KMS-11 (cell line): ENCODE measurements at regions not wholly inside any gene's neighbourhood (a gene's known extent, or its start where the extent isn't known, plus 50 kb on each side); places are given as distances from the start of the nearest gene placed in this dataset.

Experiments used
- H2AFZ ChIP-seq: fragments of 200-600 bp; sonication (generic); 2 replicates; pipeline ENCODE4 v1.6.1; 2016; ENCODE audit warnings: antibody characterized with exemption, mixed run types, low read depth
- H3K27ac ChIP-seq: fragments of 200-600 bp; sonication (generic); 2 replicates; pipeline ENCODE4 v1.6.1; 2016; ENCODE audit warnings: mild to moderate bottlenecking, mixed run types
- H3K27me3 ChIP-seq: fragments of 200-600 bp; sonication (generic); 2 replicates; pipeline ENCODE4 v1.6.1; 2017; ENCODE audit warnings: mild to moderate bottlenecking, low read depth, mixed run types, moderate library complexity; ENCODE audit not compliant: insufficient read depth
- H3K36me3 ChIP-seq: fragments of 200-600 bp; sonication (generic); 2 replicates; pipeline ENCODE4 v1.6.1; 2017; ENCODE audit warnings: mild to moderate bottlenecking, mixed run types; ENCODE audit not compliant: insufficient read depth
- H3K4me1 ChIP-seq: fragments of 200-600 bp; sonication (generic); 2 replicates; pipeline ENCODE4 v1.6.1; 2016; ENCODE audit warnings: mild to moderate bottlenecking, low read depth, mixed run types; ENCODE audit not compliant: poor library complexity, severe bottlenecking
- H3K4me2 ChIP-seq: fragments of 200-600 bp; sonication (generic); 2 replicates; pipeline ENCODE4 v1.7.0; 2016; ENCODE audit warnings: mild to moderate bottlenecking, mixed run types
- H3K4me3 ChIP-seq: fragments of 200-600 bp; sonication (generic); IDR thresholded peaks from 2 replicates; pipeline ENCODE4 v1.6.1; 2017; ENCODE audit warnings: low read depth, low read length, mixed read lengths; ENCODE audit not compliant: insufficient read depth
- H3K79me2 ChIP-seq: fragments of 200-600 bp; sonication (generic); 2 replicates; pipeline ENCODE4 v1.6.1; 2016; ENCODE audit warnings: low read depth, mixed run types; ENCODE audit not compliant: insufficient read depth
- H3K9ac ChIP-seq: fragments of 200-600 bp; sonication (generic); 2 replicates; pipeline ENCODE4 v1.6.1; 2016; ENCODE audit warnings: mild to moderate bottlenecking, mixed run types
- H4K20me1 ChIP-seq: fragments of 200-600 bp; sonication (generic); 2 replicates; pipeline ENCODE4 v1.6.1; 2016; ENCODE audit warnings: mild to moderate bottlenecking, mixed run types; ENCODE audit not compliant: insufficient read depth
- TF ChIP-seq, protein P1 (sequence below): fragments of 200-600 bp; sonication (generic); conservative IDR thresholded peaks from 2 replicates; pipeline ENCODE4 v1.6.1; 2017; ENCODE audit warnings: low read depth, mild to moderate bottlenecking, antibody characterized with exemption, low read length, moderate library complexity, mixed read lengths

DNA sequence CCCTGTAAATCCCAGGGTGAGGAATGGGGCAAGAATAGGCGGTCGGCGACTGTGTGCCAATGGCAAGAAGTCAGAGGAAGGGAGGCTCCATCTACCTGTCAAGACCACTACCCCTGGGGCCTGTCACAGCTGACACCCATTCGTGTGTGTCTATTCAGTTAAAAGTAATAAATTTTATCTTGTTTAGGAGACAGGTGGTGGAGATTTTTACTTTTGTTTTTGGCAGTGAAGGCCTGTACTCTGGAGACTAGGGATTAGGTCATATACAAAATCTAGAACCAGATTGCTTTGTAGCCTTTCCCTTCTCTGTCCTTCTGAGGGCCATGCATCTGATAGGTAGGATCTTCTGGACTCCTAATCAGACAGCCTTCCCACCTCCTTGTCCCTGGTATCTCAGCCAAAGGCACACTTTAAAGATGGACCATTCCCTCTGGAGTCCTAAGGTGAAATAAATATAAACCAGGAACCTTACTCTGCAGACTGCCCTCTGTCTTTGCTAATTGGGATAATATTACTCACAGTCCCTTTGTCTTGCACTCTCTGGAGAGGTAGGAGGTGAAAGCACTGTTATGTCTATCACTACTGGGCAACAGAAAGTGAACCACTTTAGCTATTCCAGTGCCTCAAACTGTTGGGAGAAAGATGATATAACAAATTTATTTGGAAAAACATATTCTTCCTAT is 213.2 kb upstream of the ACTBL2 start:
- no peaks in the 10 kb centered on the region for H3K4me1 ChIP-seq
- TF ChIP-seq, protein P1, sequence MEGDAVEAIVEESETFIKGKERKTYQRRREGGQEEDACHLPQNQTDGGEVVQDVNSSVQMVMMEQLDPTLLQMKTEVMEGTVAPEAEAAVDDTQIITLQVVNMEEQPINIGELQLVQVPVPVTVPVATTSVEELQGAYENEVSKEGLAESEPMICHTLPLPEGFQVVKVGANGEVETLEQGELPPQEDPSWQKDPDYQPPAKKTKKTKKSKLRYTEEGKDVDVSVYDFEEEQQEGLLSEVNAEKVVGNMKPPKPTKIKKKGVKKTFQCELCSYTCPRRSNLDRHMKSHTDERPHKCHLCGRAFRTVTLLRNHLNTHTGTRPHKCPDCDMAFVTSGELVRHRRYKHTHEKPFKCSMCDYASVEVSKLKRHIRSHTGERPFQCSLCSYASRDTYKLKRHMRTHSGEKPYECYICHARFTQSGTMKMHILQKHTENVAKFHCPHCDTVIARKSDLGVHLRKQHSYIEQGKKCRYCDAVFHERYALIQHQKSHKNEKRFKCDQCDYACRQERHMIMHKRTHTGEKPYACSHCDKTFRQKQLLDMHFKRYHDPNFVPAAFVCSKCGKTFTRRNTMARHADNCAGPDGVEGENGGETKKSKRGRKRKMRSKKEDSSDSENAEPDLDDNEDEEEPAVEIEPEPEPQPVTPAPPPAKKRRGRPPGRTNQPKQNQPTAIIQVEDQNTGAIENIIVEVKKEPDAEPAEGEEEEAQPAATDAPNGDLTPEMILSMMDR, result no peak

DNA sequence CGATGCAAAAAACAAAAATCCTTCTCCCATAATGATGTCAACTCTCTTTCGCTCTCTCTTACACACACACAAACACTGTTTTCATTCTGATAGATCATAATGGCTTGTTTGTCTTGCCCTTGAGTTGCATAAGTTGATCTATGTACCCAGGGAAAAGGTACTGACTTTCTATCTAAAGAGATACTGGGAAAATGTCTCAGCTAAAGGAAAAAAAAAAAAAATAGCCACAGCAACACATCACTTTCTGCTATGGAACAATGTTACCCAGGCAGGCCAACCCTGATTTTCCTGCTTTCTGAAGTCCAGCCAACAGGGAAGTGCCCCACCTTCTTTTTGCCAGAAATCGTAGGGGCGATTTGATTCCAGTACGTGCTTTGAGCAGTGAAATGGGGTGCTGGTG is 212.6 kb upstream of the ACTBL2 start:
- Histone ChIP-seq H4K20me1 (no peaks in the 10 kb centered on the region), H3K79me2 (no peaks in the 10 kb centered on the region), H3K4me3 (no peak overlapping the region), H3K27ac (no peak overlapping the region), H3K4me2 (no peak overlapping the region), H3K4me1 (no peaks in the 10 kb centered on the region), H2AFZ (no peak overlapping the region), H3K36me3 (no peaks in the 10 kb centered on the region), H3K27me3 (no peaks in the 10 kb centered on the region), H3K9ac (no peak overlapping the region)
- TF ChIP-seq, protein P1, result no peak

More for the DNA sequence above, 213.2 kb upstream of the ACTBL2 start:
- no peaks in the 10 kb centered on the region for H3K79me2 ChIP-seq
- H3K4me2 ChIP-seq, result no peak overlapping the region
- no peaks in the 10 kb centered on the region for H3K27me3 ChIP-seq
- no peaks in the 10 kb centered on the region for H3K36me3 ChIP-seq
- no peak overlapping the region for H3K27ac ChIP-seq
- no peak overlapping the region for H2AFZ ChIP-seq
- H3K4me3 ChIP-seq, result no peak overlapping the region
- no peaks in the 10 kb centered on the region for H4K20me1 ChIP-seq
- no peak overlapping the region for H3K9ac ChIP-seq

DNA sequence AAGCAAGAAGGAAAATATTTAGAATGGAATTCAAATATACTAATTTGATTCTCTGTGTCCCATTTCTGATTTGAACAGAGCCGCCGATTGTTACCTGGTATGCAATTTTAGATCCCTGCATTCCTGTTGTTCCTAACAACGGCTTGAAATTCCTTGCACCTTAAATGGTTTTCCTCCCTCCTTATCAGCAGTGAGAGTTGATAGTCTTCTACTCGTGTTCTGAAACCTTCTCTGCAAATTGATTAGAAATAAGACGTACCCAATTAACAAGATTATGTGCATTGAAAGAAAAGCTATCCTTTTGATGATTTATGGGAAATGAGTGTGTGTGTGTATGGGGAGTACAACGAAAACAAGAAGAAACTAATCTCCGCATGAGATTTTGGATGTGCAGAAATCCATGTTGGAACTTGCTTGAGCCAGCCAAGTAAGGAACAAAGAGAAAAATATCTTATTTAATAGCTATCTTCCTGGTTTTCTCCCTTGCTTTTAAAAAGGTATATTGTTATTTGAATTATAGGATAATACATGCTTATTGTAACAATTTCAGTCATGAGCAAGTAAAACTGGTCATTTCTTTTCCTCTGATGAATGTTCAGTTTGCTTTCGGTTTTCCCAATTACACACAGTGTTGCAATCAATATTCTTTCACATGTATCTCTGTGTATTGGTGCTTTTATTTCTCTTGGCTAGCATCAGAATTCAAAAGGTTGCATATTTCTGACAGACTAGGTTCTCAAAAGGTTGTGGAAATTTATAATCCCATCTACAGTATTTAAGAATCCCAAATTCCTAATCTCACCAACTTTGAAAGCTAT is 211.1 kb upstream of the ACTBL2 start:
- TF ChIP-seq, protein P1, result no peak
- no peak overlapping the region for H3K9ac ChIP-seq
- no peak overlapping the region for H2AFZ ChIP-seq
- H3K27ac ChIP-seq, result no peak overlapping the region
- no peak overlapping the region for H3K4me3 ChIP-seq
- H4K20me1 ChIP-seq, result no peaks in the 10 kb centered on the region
- H3K27me3 ChIP-seq, result no peaks in the 10 kb centered on the region
- no peaks in the 10 kb centered on the region for H3K79me2 ChIP-seq
- no peaks in the 10 kb centered on the region for H3K4me1 ChIP-seq
- H3K36me3 ChIP-seq, result no peaks in the 10 kb centered on the region
- no peak overlapping the region for H3K4me2 ChIP-seq

GRCh38 chr5:57692582-57693487 is 210.2 kb upstream of the ACTBL2 start:
- no peak overlapping the region for H3K9ac ChIP-seq
- no peak overlapping the region for H3K4me2 ChIP-seq
- TF ChIP-seq, protein P1, result no peak
- no peaks in the 10 kb centered on the region for H3K27me3 ChIP-seq
- H3K36me3 ChIP-seq, result no peaks in the 10 kb centered on the region
- H3K4me1 ChIP-seq, result no peaks in the 10 kb centered on the region
- no peak overlapping the region for H2AFZ ChIP-seq
- H4K20me1 ChIP-seq, result no peaks in the 10 kb centered on the region
- H3K79me2 ChIP-seq, result no peaks in the 10 kb centered on the region
- H3K27ac ChIP-seq, result no peak overlapping the region
- no peak overlapping the region for H3K4me3 ChIP-seq
